Mucosa of descending colon (tissue), 3 donors: ENCODE measurements at regions not wholly inside any gene's neighbourhood (a gene's known extent, or its start where the extent isn't known, plus 50 kb on each side); places are given as distances from the start of the nearest gene placed in this dataset.
"Not testable (repeated sequence)": the region's sequence is repeated elsewhere in the genome, so short reads cannot be mapped to it uniquely, and the experiment has no call there.

Experiments used
- ATAC-seq: fragments of 200-7000 bp; cut with Tn5 transposase; one replicate; pipeline ENCODE4 v1.9.1; 2020; ENCODE audit warnings: mild to moderate bottlenecking, moderate library complexity
- DNase-seq, 3 donors: peaks; one replicate each; pipeline ENCODE4 v3.0.0-alpha.2; 2020
- H3K36me3 ChIP-seq: fragments of 200-600 bp; one replicate; pipeline ENCODE4 v1.8.0; 2021; ENCODE audit warnings: low read depth, mild to moderate bottlenecking
- H3K4me1 ChIP-seq: fragments of 200-600 bp; one replicate; pipeline ENCODE4 v1.8.0; 2021; ENCODE audit warnings: low read depth, mild to moderate bottlenecking
- H3K4me3 ChIP-seq: fragments of 200-600 bp; one replicate; pipeline ENCODE4 v1.8.0; 2021; ENCODE audit warnings: mild to moderate bottlenecking
- H3K9me3 ChIP-seq: fragments of 200-600 bp; one replicate; pipeline ENCODE4 v1.8.0; 2021; ENCODE audit warnings: mild to moderate bottlenecking
- CTCF ChIP-seq: fragments of 200-600 bp; IDR thresholded peaks from one replicate; pipeline ENCODE4 v1.8.0; 2022; ENCODE audit warnings: antibody characterized with exemption, mild to moderate bottlenecking
- intact Hi-C, 2 donors: fragments of 100-400 bp; cut with DNase I in 1 of 2; cut with micrococcal nuclease in 1 of 2; formaldehyde crosslinking; loops; one replicate each; pipeline versions ENCODE4 v1.11.0 to v1.11.1; 2022; cut with DNase I, micrococcal nuclease
- donor health status: DM: no; HTN: no; CAD: no; lungs with moderate emphysema.
- donor health status: DM: no; HTN: no; CAD: no.
- donor health status: DM: no; HTN: yes; CAD: no.

- DNase-seq (no peak), ATAC-seq (no peak)
- H3K9me3 ChIP-seq: no peaks in the 10 kb centered on the region
- no peak for TF ChIP-seq CTCF
- no peaks in the 10 kb centered on the region for H3K36me3 ChIP-seq
- H3K4me3 ChIP-seq: no peak overlapping the region
- H3K4me1 ChIP-seq: no peaks in the 10 kb centered on the region
- intact Hi-C loops: no loop called here
Observed at GRCh38 chr1:101483982-101484688, 247.3 kb downstream of the S1PR1 start.

- H3K36me3 ChIP-seq: no peaks in the 10 kb centered on the region
- DNase-seq (peak in 1 of 3 donors; percentile 11), ATAC-seq (no peak)
- intact Hi-C loops: no loop called here
- no peak for TF ChIP-seq CTCF
- H3K4me1 ChIP-seq: no peaks in the 10 kb centered on the region
- H3K4me3 ChIP-seq: no peak overlapping the region
- H3K9me3 ChIP-seq: peaks cover 4% of the 10 kb centered on the region
Observed at GRCh38 chr1:101484689-101485338, 248.0 kb downstream of the S1PR1 start.

- intact Hi-C loops: no loop called here
- H3K36me3 ChIP-seq: no peaks in the 10 kb centered on the region
- H3K4me1 ChIP-seq: no peaks in the 10 kb centered on the region
- no peak for TF ChIP-seq CTCF
- ATAC-seq: no peak
- H3K9me3 ChIP-seq: peaks cover 4% of the 10 kb centered on the region
- no peak overlapping the region for H3K4me3 ChIP-seq
- no peak for DNase-seq
Observed at GRCh38 chr1:101485712-101486111, 248.9 kb downstream of the S1PR1 start.

- ATAC-seq, DNase-seq, H3K36me3 ChIP-seq, H3K9me3 ChIP-seq, H3K4me3 ChIP-seq, intact Hi-C loops, H3K4me1 ChIP-seq: not testable (repeated sequence)
Observed at GRCh38 chr1:101492144-101492543, 255.3 kb downstream of the S1PR1 start.

DNA sequence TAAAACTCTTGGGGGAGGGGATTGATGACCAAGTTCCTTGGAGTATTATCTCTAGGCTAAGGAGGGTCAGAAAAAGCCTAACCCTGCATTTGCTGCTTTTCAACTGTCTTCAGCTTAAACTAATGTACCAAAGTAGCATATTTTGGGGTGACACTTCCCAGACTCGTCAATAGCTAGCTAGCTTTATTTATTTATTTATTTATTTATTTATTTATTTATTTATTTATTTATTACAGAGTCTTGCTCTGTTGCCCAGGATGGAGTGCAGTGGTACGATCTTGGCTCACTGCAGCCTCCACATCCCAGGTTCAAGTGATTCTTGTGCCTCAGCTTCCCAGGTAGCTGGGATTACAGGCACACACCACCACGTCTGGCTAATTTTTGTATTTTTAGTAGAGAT lies 257.1 kb downstream of the S1PR1 start:
- intact Hi-C loops, H3K4me3 ChIP-seq, H3K36me3 ChIP-seq, H3K9me3 ChIP-seq, DNase-seq, ATAC-seq, H3K4me1 ChIP-seq: not testable (repeated sequence)

GRCh38 chr1:101496109-101496508 lies 259.3 kb downstream of the S1PR1 start:
- Histone ChIP-seq H3K4me3 (no peak overlapping the region), H3K36me3 (no peaks in the 10 kb centered on the region), H3K4me1 (no peaks in the 10 kb centered on the region), H3K9me3 (no peaks in the 10 kb centered on the region)
- DNase-seq (no peak), ATAC-seq (no peak)
- no peak for TF ChIP-seq CTCF
- intact Hi-C loops: no loop called here
